ENCODE measurements at regions not wholly inside any gene's neighbourhood (a gene's known extent, or its start where the extent isn't known, plus 50 kb on each side); places are given as distances from the start of the nearest gene placed in this dataset.

GRCh38 chr2:133906926-133907325 lies 338.7 kb upstream of the NCKAP5 start:
- TF ChIP-seq, protein P1, sequence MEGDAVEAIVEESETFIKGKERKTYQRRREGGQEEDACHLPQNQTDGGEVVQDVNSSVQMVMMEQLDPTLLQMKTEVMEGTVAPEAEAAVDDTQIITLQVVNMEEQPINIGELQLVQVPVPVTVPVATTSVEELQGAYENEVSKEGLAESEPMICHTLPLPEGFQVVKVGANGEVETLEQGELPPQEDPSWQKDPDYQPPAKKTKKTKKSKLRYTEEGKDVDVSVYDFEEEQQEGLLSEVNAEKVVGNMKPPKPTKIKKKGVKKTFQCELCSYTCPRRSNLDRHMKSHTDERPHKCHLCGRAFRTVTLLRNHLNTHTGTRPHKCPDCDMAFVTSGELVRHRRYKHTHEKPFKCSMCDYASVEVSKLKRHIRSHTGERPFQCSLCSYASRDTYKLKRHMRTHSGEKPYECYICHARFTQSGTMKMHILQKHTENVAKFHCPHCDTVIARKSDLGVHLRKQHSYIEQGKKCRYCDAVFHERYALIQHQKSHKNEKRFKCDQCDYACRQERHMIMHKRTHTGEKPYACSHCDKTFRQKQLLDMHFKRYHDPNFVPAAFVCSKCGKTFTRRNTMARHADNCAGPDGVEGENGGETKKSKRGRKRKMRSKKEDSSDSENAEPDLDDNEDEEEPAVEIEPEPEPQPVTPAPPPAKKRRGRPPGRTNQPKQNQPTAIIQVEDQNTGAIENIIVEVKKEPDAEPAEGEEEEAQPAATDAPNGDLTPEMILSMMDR (IDR thresholded peaks at IDR 0.05; ENCODE audit: low read depth, low read length) = no peak
- TF ChIP-seq POLR2A (IDR thresholded peaks at IDR 0.05; ENCODE audit: extremely low read depth, insufficient read length) = no peak

All from NB4 (cell line).